ENCODE measurements at regions not wholly inside any gene's neighbourhood (a gene's known extent, or its start where the extent isn't known, plus 50 kb on each side); places are given as distances from the start of the nearest gene placed in this dataset.

GRCh38 chr1:199723250-199723956, 304.1 kb upstream of the NR5A2 start:
- Histone ChIP-seq H3K9me3 (ENCODE audit: control insufficient read depth, low read length) (no peaks in the 10 kb centered on the region), H3K4me3 (ENCODE audit: low read length) (no peak overlapping the region), H3K27ac (ENCODE audit: low read length) (no peak overlapping the region), H3K4me1 (ENCODE audit: control insufficient read depth, insufficient read depth, low read length) (no peaks in the 10 kb centered on the region), H3K27me3 (ENCODE audit: control insufficient read depth, insufficient read depth) (no peaks in the 10 kb centered on the region)
- intact Hi-C loops (cut with DNase I): no loop called here
- ATAC-seq (no peak), DNase-seq (no peak)
- WGBS: 57% methylated on average over 4 of the region's 4 CpGs

GRCh38 chr1:199724049-199724448, 303.5 kb upstream of the NR5A2 start:
- H3K4me3 ChIP-seq (ENCODE audit: low read length): no peak overlapping the region
- DNase-seq (no peak), ATAC-seq (no peak)
- H3K9me3 ChIP-seq (ENCODE audit: control insufficient read depth, low read length): no peaks in the 10 kb centered on the region
- H3K4me1 ChIP-seq (ENCODE audit: control insufficient read depth, insufficient read depth, low read length): no peaks in the 10 kb centered on the region
- intact Hi-C loops (cut with DNase I): no loop called here
- H3K27ac ChIP-seq (ENCODE audit: low read length): no peak overlapping the region
- H3K27me3 ChIP-seq (ENCODE audit: control insufficient read depth, insufficient read depth): no peaks in the 10 kb centered on the region
- WGBS: 82% methylated on average over 1 of the region's 1 CpG

GRCh38 chr1:199725002-199725565, 302.4 kb upstream of the NR5A2 start:
- no peak for ATAC-seq
- Histone ChIP-seq H3K27me3 (ENCODE audit: control insufficient read depth, insufficient read depth) (no peaks in the 10 kb centered on the region), H3K27ac (ENCODE audit: low read length) (no peak overlapping the region), H3K4me3 (ENCODE audit: low read length) (no peak overlapping the region), H3K9me3 (ENCODE audit: control insufficient read depth, low read length) (no peaks in the 10 kb centered on the region), H3K4me1 (ENCODE audit: control insufficient read depth, insufficient read depth, low read length) (no peaks in the 10 kb centered on the region)
- WGBS: 61% methylated on average over 3 of the region's 3 CpGs
- intact Hi-C loops (cut with DNase I): no loop called here
- no peak for DNase-seq

- WGBS: 94% methylated on average over 2 of the region's 2 CpGs
- ATAC-seq (no peak), DNase-seq (no peak)
- no peaks in the 10 kb centered on the region for H3K9me3 ChIP-seq (ENCODE audit: control insufficient read depth, low read length)
- no peaks in the 10 kb centered on the region for H3K4me1 ChIP-seq (ENCODE audit: control insufficient read depth, insufficient read depth, low read length)
- no peak overlapping the region for H3K27ac ChIP-seq (ENCODE audit: low read length)
- intact Hi-C loops (cut with DNase I): no loop called here
- no peaks in the 10 kb centered on the region for H3K27me3 ChIP-seq (ENCODE audit: control insufficient read depth, insufficient read depth)
- no peak overlapping the region for H3K4me3 ChIP-seq (ENCODE audit: low read length)
These were observed 299.8 kb upstream of the NR5A2 start for GRCh38 chr1:199727682-199728081.

- no peak overlapping the region for H3K4me3 ChIP-seq (ENCODE audit: low read length)
- no peaks in the 10 kb centered on the region for H3K9me3 ChIP-seq (ENCODE audit: control insufficient read depth, low read length)
- 85% methylated on average over 2 of the region's 2 CpGs for WGBS
- no peaks in the 10 kb centered on the region for H3K27me3 ChIP-seq (ENCODE audit: control insufficient read depth, insufficient read depth)
- DNase-seq (no peak), ATAC-seq (no peak)
- no peak overlapping the region for H3K27ac ChIP-seq (ENCODE audit: low read length)
- no peaks in the 10 kb centered on the region for H3K4me1 ChIP-seq (ENCODE audit: control insufficient read depth, insufficient read depth, low read length)
- intact Hi-C loops (cut with DNase I): no loop called here
These were observed 299.2 kb upstream of the NR5A2 start for GRCh38 chr1:199728345-199728744.

- ATAC-seq: no peak
- Histone ChIP-seq H3K27ac (ENCODE audit: low read length) (no peak overlapping the region), H3K4me3 (ENCODE audit: low read length) (no peak overlapping the region), H3K9me3 (ENCODE audit: control insufficient read depth, low read length) (no peaks in the 10 kb centered on the region), H3K4me1 (ENCODE audit: control insufficient read depth, insufficient read depth, low read length) (no peaks in the 10 kb centered on the region), H3K27me3 (ENCODE audit: control insufficient read depth, insufficient read depth) (no peaks in the 10 kb centered on the region)
- intact Hi-C loops (cut with DNase I): no loop called here
- WGBS: 61% methylated on average over 2 of the region's 2 CpGs
- DNase-seq: no peak
These were observed 294.4 kb upstream of the NR5A2 start for GRCh38 chr1:199733125-199733524.

GRCh38 chr1:199734186-199734585, 293.3 kb upstream of the NR5A2 start:
- DNase-seq (no peak), ATAC-seq (no peak)
- Histone ChIP-seq H3K27me3 (ENCODE audit: control insufficient read depth, insufficient read depth) (no peaks in the 10 kb centered on the region), H3K27ac (ENCODE audit: low read length) (no peak overlapping the region), H3K4me3 (ENCODE audit: low read length) (no peak overlapping the region), H3K9me3 (ENCODE audit: control insufficient read depth, low read length) (no peaks in the 10 kb centered on the region), H3K4me1 (ENCODE audit: control insufficient read depth, insufficient read depth, low read length) (no peaks in the 10 kb centered on the region)
- WGBS: 28% methylated on average over 5 of the region's 5 CpGs
- intact Hi-C loops (cut with DNase I): no loop called here

- Histone ChIP-seq H3K27me3 (ENCODE audit: control insufficient read depth, insufficient read depth) (no peaks in the 10 kb centered on the region), H3K4me1 (ENCODE audit: control insufficient read depth, insufficient read depth, low read length) (no peaks in the 10 kb centered on the region), H3K9me3 (ENCODE audit: control insufficient read depth, low read length) (no peaks in the 10 kb centered on the region), H3K4me3 (ENCODE audit: low read length) (no peak overlapping the region), H3K27ac (ENCODE audit: low read length) (no peak overlapping the region)
- DNase-seq (no peak), ATAC-seq (no peak)
- 33% methylated on average over 6 of the region's 6 CpGs for WGBS
- intact Hi-C loops (cut with DNase I): no loop called here
These were observed 291.9 kb upstream of the NR5A2 start for GRCh38 chr1:199735660-199736059.

GRCh38 chr1:199736646-199737045, 290.9 kb upstream of the NR5A2 start:
- Histone ChIP-seq H3K4me1 (ENCODE audit: control insufficient read depth, insufficient read depth, low read length) (no peaks in the 10 kb centered on the region), H3K27ac (ENCODE audit: low read length) (no peak overlapping the region), H3K9me3 (ENCODE audit: control insufficient read depth, low read length) (no peaks in the 10 kb centered on the region), H3K27me3 (ENCODE audit: control insufficient read depth, insufficient read depth) (no peaks in the 10 kb centered on the region), H3K4me3 (ENCODE audit: low read length) (no peak overlapping the region)
- DNase-seq (no peak), ATAC-seq (no peak)
- WGBS: 56% methylated on average over 3 of the region's 3 CpGs
- intact Hi-C loops (cut with DNase I): no loop called here

- no peak overlapping the region for H3K27ac ChIP-seq (ENCODE audit: low read length)
- intact Hi-C loops (cut with DNase I): no loop called here
- 80% methylated on average over 7 of the region's 7 CpGs for WGBS
These were observed 285.9 kb upstream of the NR5A2 start for GRCh38 chr1:199741586-199741985.

GRCh38 chr1:199742547-199742946, 285.0 kb upstream of the NR5A2 start:
- ATAC-seq: no peak

More at GRCh38 chr1:199741586-199741985, 285.9 kb upstream of the NR5A2 start:
- no peak overlapping the region for H3K4me3 ChIP-seq (ENCODE audit: low read length)
- ATAC-seq (no peak), DNase-seq (no peak)
- H3K27me3 ChIP-seq (ENCODE audit: control insufficient read depth, insufficient read depth): no peaks in the 10 kb centered on the region
- H3K4me1 ChIP-seq (ENCODE audit: control insufficient read depth, insufficient read depth, low read length): no peaks in the 10 kb centered on the region
- no peaks in the 10 kb centered on the region for H3K9me3 ChIP-seq (ENCODE audit: control insufficient read depth, low read length)

GRCh38 chr1:199743227-199743626, 284.3 kb upstream of the NR5A2 start:
- ATAC-seq (no peak), DNase-seq (no peak)
- H3K4me1 ChIP-seq (ENCODE audit: control insufficient read depth, insufficient read depth, low read length): no peaks in the 10 kb centered on the region
- no peak overlapping the region for H3K27ac ChIP-seq (ENCODE audit: low read length)
- no peaks in the 10 kb centered on the region for H3K27me3 ChIP-seq (ENCODE audit: control insufficient read depth, insufficient read depth)
- H3K9me3 ChIP-seq (ENCODE audit: control insufficient read depth, low read length): no peaks in the 10 kb centered on the region
- intact Hi-C loops (cut with DNase I): no loop called here
- H3K4me3 ChIP-seq (ENCODE audit: low read length): no peak overlapping the region
- 71% methylated on average over 5 of the region's 5 CpGs for WGBS

More at GRCh38 chr1:199742547-199742946, 285.0 kb upstream of the NR5A2 start:
- intact Hi-C loops (cut with DNase I): no loop called here
- H3K9me3 ChIP-seq (ENCODE audit: control insufficient read depth, low read length): no peaks in the 10 kb centered on the region
- 51% methylated on average over 2 of the region's 2 CpGs for WGBS
- no peaks in the 10 kb centered on the region for H3K4me1 ChIP-seq (ENCODE audit: control insufficient read depth, insufficient read depth, low read length)
- no peak for DNase-seq
- no peak overlapping the region for H3K4me3 ChIP-seq (ENCODE audit: low read length)
- no peak overlapping the region for H3K27ac ChIP-seq (ENCODE audit: low read length)
- H3K27me3 ChIP-seq (ENCODE audit: control insufficient read depth, insufficient read depth): no peaks in the 10 kb centered on the region

All from right cardiac atrium (tissue), 5 donors.